ENCODE measurements at regions not wholly inside any gene's neighbourhood (a gene's known extent, or its start where the extent isn't known, plus 50 kb on each side); places are given as distances from the start of the nearest gene placed in this dataset.
"Not testable (repeated sequence)": the region's sequence is repeated elsewhere in the genome, so short reads cannot be mapped to it uniquely, and the experiment has no call there.

- DNase-seq (ENCODE audit: low read depth), result no peak
Observed at GRCh38 chr5:19233573-19233972, 754.4 kb downstream of the CDH18 start.

- no peak for DNase-seq (ENCODE audit: low read depth)
Observed at GRCh38 chr5:19235101-19235584, 752.9 kb downstream of the CDH18 start.

- no peak for DNase-seq (ENCODE audit: low read depth)
Observed at GRCh38 chr5:19240170-19240569, 747.8 kb downstream of the CDH18 start.

GRCh38 chr5:19241690-19242089 is 746.3 kb downstream of the CDH18 start:
- no peak for DNase-seq (ENCODE audit: low read depth)

- not testable (repeated sequence) for DNase-seq (ENCODE audit: low read depth)
Observed at GRCh38 chr5:19246191-19246590, 741.8 kb downstream of the CDH18 start.

GRCh38 chr5:19247302-19247701 is 740.7 kb downstream of the CDH18 start:
- DNase-seq (ENCODE audit: low read depth), result no peak

GRCh38 chr5:19256036-19256435 is 732.0 kb downstream of the CDH18 start:
- no peak for DNase-seq (ENCODE audit: low read depth)

- DNase-seq (ENCODE audit: low read depth), result no peak
Observed at GRCh38 chr5:19258686-19259085, 729.3 kb downstream of the CDH18 start.

- no peak for DNase-seq (ENCODE audit: low read depth)
Observed at GRCh38 chr5:19261879-19262278, 726.1 kb downstream of the CDH18 start.

- DNase-seq (ENCODE audit: low read depth), result no peak
Observed at GRCh38 chr5:19264821-19265220, 723.2 kb downstream of the CDH18 start.

GRCh38 chr5:19266791-19267190 is 721.2 kb downstream of the CDH18 start:
- DNase-seq (ENCODE audit: low read depth), result no peak

GRCh38 chr5:19270153-19270552 is 717.8 kb downstream of the CDH18 start:
- DNase-seq (ENCODE audit: low read depth), result no peak

- no peak for DNase-seq (ENCODE audit: low read depth)
Observed at GRCh38 chr5:19274578-19274977, 713.4 kb downstream of the CDH18 start.

- no peak for DNase-seq (ENCODE audit: low read depth)
Observed at GRCh38 chr5:19285286-19285685, 702.7 kb downstream of the CDH18 start.

- not testable (repeated sequence) for DNase-seq (ENCODE audit: low read depth)
Observed at GRCh38 chr5:19287548-19288277, 700.3 kb downstream of the CDH18 start.

- DNase-seq (ENCODE audit: low read depth), result not testable (repeated sequence)
Observed at GRCh38 chr5:19288311-19288710, 699.7 kb downstream of the CDH18 start.

GRCh38 chr5:19297934-19298333 is 690.1 kb downstream of the CDH18 start:
- no peak for DNase-seq (ENCODE audit: low read depth)

- no peak for DNase-seq (ENCODE audit: low read depth)
Observed at GRCh38 chr5:19301271-19301670, 686.7 kb downstream of the CDH18 start.

GRCh38 chr5:19314840-19315239 is 673.2 kb downstream of the CDH18 start:
- DNase-seq (ENCODE audit: low read depth), result no peak

GRCh38 chr5:19319252-19319651 is 668.7 kb downstream of the CDH18 start:
- DNase-seq (ENCODE audit: low read depth), result no peak

- DNase-seq (ENCODE audit: low read depth), result no peak
Observed at GRCh38 chr5:19322716-19323485, 665.1 kb downstream of the CDH18 start.

GRCh38 chr5:19334278-19334677 is 653.7 kb downstream of the CDH18 start:
- DNase-seq (ENCODE audit: low read depth), result no peak

GRCh38 chr5:19342942-19343341 is 645.1 kb downstream of the CDH18 start:
- no peak for DNase-seq (ENCODE audit: low read depth)

Data from GM04503 (cell line).